H1 (cell line): ENCODE measurements at regions not wholly inside any gene's neighbourhood (a gene's known extent, or its start where the extent isn't known, plus 50 kb on each side); places are given as distances from the start of the nearest gene placed in this dataset.

ENCODE experiments used
- CTCF ChIA-PET: fragments of 300-600 bp; sonication (Branson Sonifier 250); formaldehyde crosslinking; loops from one replicate; lab custom pipeline; 2021; ENCODE audit not compliant: partially characterized antibody; lab: Charles Lee
- POLR2A ChIA-PET: fragments of 300-600 bp; sonication (Branson Sonifier 250); formaldehyde crosslinking; loops from one replicate; lab custom pipeline; 2021; ENCODE audit warnings: inconsistent platforms; ENCODE audit not compliant: partially characterized antibody; lab: Charles Lee
- DNase-seq, 2 experiments: peaks; one replicate each; pipeline versions ENCODE4 v3.0.0 to v3.0.0-alpha.2; 2010 to 2022; ENCODE audit warnings: low spot score in 2 of 2, low read depth in 1 of 2, mixed read lengths in 1 of 2
- FAIRE-seq: peaks from 2 replicates; lab custom pipeline; 2011; peaks lifted over from hg19 to GRCh38; lab: Jason Lieb, UNC
- H2AFZ ChIP-seq: 2 replicates; pipeline ENCODE4 v1.8.1; 2012; ENCODE audit warnings: low read length, inconsistent platforms
- H2AK5ac ChIP-seq: 2 replicates; pipeline ENCODE4 v1.6.1; 2013; ENCODE audit warnings: low read depth, low read length
- H2BK120ac ChIP-seq: replicated peaks from 2 replicates; pipeline ENCODE3; 2013; ENCODE audit warnings: low read depth, low read length, inconsistent platforms
- H2BK12ac ChIP-seq: 2 replicates; pipeline ENCODE4 v1.6.1; 2013; ENCODE audit warnings: low read depth, low read length
- H2BK15ac ChIP-seq: 2 replicates; pipeline ENCODE4 v1.6.1; 2013; ENCODE audit warnings: low read length
- H2BK20ac ChIP-seq: 2 replicates; pipeline ENCODE4 v1.6.1; 2013; ENCODE audit warnings: low read length
- H2BK5ac ChIP-seq: 2 replicates; pipeline ENCODE4 v1.6.1; 2013; ENCODE audit warnings: low read depth, low read length
- H3K14ac ChIP-seq: 2 replicates; pipeline ENCODE4 v1.6.1; 2013; ENCODE audit warnings: inconsistent platforms; ENCODE audit not compliant: insufficient read length
- H3K18ac ChIP-seq: 2 replicates; pipeline ENCODE4 v1.6.1; 2013; ENCODE audit warnings: low read length; ENCODE audit errors: extremely low read depth
- H3K23ac ChIP-seq: 2 replicates; pipeline ENCODE4 v1.6.1; 2013; ENCODE audit warnings: inconsistent platforms; ENCODE audit not compliant: insufficient read length
- H3K23me2 ChIP-seq: 2 replicates; pipeline ENCODE4 v1.6.1; 2013; ENCODE audit warnings: low read depth, low read length
- H3K27ac ChIP-seq: 2 replicates; pipeline ENCODE4 v1.6.1; 2011; ENCODE audit warnings: low read depth, low read length, inconsistent platforms
- H3K27me3 ChIP-seq, 4 experiments: replicated peaks in 1 of 4; 1 replicate in 1 of 4; 2 replicates in 3 of 4; pipeline versions ENCODE4 v1.6.1 to v1.8.1; 2011 to 2013; ENCODE audit warnings: low read length in 3 of 4, mild to moderate bottlenecking in 3 of 4, inconsistent platforms in 2 of 4, mixed read lengths in 2 of 4, moderate library complexity in 1 of 4; ENCODE audit not compliant: control insufficient read depth in 3 of 4, insufficient read depth in 3 of 4; ENCODE audit errors: extremely low read depth in 1 of 4
- H3K36me3 ChIP-seq, 4 experiments: 2 replicates each; pipeline versions ENCODE4 v1.6.1 to v1.8.1; 2011 to 2013; ENCODE audit warnings: mild to moderate bottlenecking in 4 of 4, low read length in 3 of 4, moderate library complexity in 2 of 4, control low read depth in 1 of 4, inconsistent platforms in 1 of 4; ENCODE audit not compliant: insufficient read depth in 4 of 4, control insufficient read depth in 2 of 4
- H3K4ac ChIP-seq: replicated peaks from 2 replicates; pipeline ENCODE3; 2013; ENCODE audit warnings: low read length, low read depth, mixed read lengths, inconsistent platforms; ENCODE audit not compliant: insufficient read length
- H3K4me1 ChIP-seq, 4 experiments: replicated peaks in 1 of 4; 1 replicate in 1 of 4; 2 replicates in 3 of 4; pipeline versions ENCODE4 v1.6.1 to v1.8.1; 2011 to 2013; ENCODE audit warnings: low read length in 3 of 4, inconsistent platforms in 2 of 4, mixed read lengths in 1 of 4; ENCODE audit not compliant: insufficient read depth in 4 of 4, control insufficient read depth in 3 of 4
- H3K4me2 ChIP-seq, 2 experiments: 2 replicates each; pipeline versions ENCODE4 v1.6.1 to v1.8.1; 2011 to 2013; ENCODE audit warnings: low read depth in 2 of 2, low read length in 2 of 2, control low read depth in 1 of 2, inconsistent platforms in 1 of 2, mild to moderate bottlenecking in 1 of 2; ENCODE audit not compliant: insufficient read depth in 1 of 2
- H3K4me3 ChIP-seq, 4 experiments: fragments of 200-600, 300-600 bp in 1 of 4; sonication (generic), shearing (Covaris generic), sonication (Bioruptor Twin) in 1 of 4; 2 replicates each; pipeline versions ENCODE4 v1.5.1 to v1.8.1; 2011 to 2016; ENCODE audit warnings: low read length in 4 of 4, low read depth in 3 of 4, control low read depth in 2 of 4, inconsistent platforms in 2 of 4, mild to moderate bottlenecking in 2 of 4, mixed read lengths in 1 of 4, moderate library complexity in 1 of 4; ENCODE audit not compliant: insufficient read depth in 2 of 4; ENCODE audit errors: extremely low read depth in 1 of 4
- H3K56ac ChIP-seq: replicated peaks from 2 replicates; pipeline ENCODE3; 2013; ENCODE audit warnings: low read depth, mild to moderate bottlenecking, mixed read lengths, low read length, inconsistent platforms; ENCODE audit not compliant: insufficient read length
- H3K79me1 ChIP-seq: 2 replicates; pipeline ENCODE4 v1.6.1; 2013; ENCODE audit warnings: low read depth, low read length, control low read depth
- H3K79me2 ChIP-seq, 2 experiments: 2 replicates each; pipeline versions ENCODE4 v1.6.1 to v1.8.1; 2012 to 2013; ENCODE audit warnings: low read length in 2 of 2, mild to moderate bottlenecking in 2 of 2, inconsistent platforms in 1 of 2; ENCODE audit not compliant: insufficient read depth in 2 of 2, control insufficient read depth in 1 of 2
- H3K9ac ChIP-seq, 4 experiments: replicated peaks in 1 of 4; 1 replicate in 1 of 4; 2 replicates in 3 of 4; pipeline versions ENCODE4 v1.6.1 to v1.8.1; 2011 to 2013; ENCODE audit warnings: low read depth in 3 of 4, low read length in 3 of 4, control low read depth in 2 of 4, mild to moderate bottlenecking in 2 of 4, moderate library complexity in 2 of 4, inconsistent platforms in 1 of 4; ENCODE audit errors: extremely low read depth in 1 of 4
- H3K9me3 ChIP-seq, 2 experiments: 2 replicates each; pipeline versions ENCODE4 v1.6.1 to v1.8.1; 2012 to 2013; ENCODE audit warnings: mild to moderate bottlenecking in 2 of 2, moderate library complexity in 2 of 2, control low read depth in 1 of 2, inconsistent platforms in 1 of 2, low read depth in 1 of 2, low read length in 1 of 2, mixed read lengths in 1 of 2; ENCODE audit not compliant: insufficient read depth in 2 of 2
- H4K20me1 ChIP-seq, 2 experiments: replicated peaks in 1 of 2; 2 replicates each; pipeline versions ENCODE3 to v1.8.1; 2011 to 2013; ENCODE audit warnings: inconsistent platforms in 2 of 2, low read length in 2 of 2, mild to moderate bottlenecking in 1 of 2; ENCODE audit not compliant: insufficient read depth in 2 of 2, control insufficient read depth in 1 of 2
- H4K5ac ChIP-seq: 2 replicates; pipeline ENCODE4 v1.6.1; 2013; ENCODE audit warnings: low read length, low read depth, mixed read lengths, inconsistent platforms; ENCODE audit not compliant: insufficient read length
- H4K8ac ChIP-seq: 2 replicates; pipeline ENCODE4 v1.8.0; 2013; ENCODE audit warnings: mild to moderate bottlenecking, moderate library complexity, low read length, inconsistent platforms; ENCODE audit not compliant: insufficient read depth; ENCODE audit errors: extremely low read depth
- H4K91ac ChIP-seq: replicated peaks from 2 replicates; pipeline ENCODE3; 2013; ENCODE audit warnings: low read length, mixed read lengths, inconsistent platforms; ENCODE audit not compliant: insufficient read length
- CBX5 ChIP-seq: fragments of 300-800, 300-1000 bp; sonication (generic); IDR thresholded peaks from 2 replicates; pipeline ENCODE4 v1.7.1; 2016; ENCODE audit warnings: antibody characterized with exemption, low read length, low read depth
- CHD1 ChIP-seq: IDR thresholded peaks from 2 replicates; pipeline ENCODE4 v1.6.1; 2012; ENCODE audit warnings: low read depth, low read length, improper control_type of control experiment
- TAF1 ChIP-seq: IDR thresholded peaks from 2 replicates; pipeline ENCODE4 v1.6.1; 2011; ENCODE audit warnings: mild to moderate bottlenecking, low read depth, low read length
- WGBS, 2 experiments: shearing (Covaris generic) in 1 of 2; methylation state at CpG; one replicate each; pipeline versions ENCODE4 v1.1.6 to v1.1.7; 2013 to 2015; ENCODE audit warnings: low lambda C conversion rate in 2 of 2, mixed read lengths in 2 of 2, inconsistent platforms in 1 of 2, low coverage in 1 of 2, missing lambda C conversion rate in 1 of 2; ENCODE audit not compliant: insufficient replicate concordance in 2 of 2, insufficient coverage in 1 of 2, insufficient read length in 1 of 2; ENCODE audit errors: extremely low coverage in 1 of 2, missing lambda C conversion rate in 1 of 2; 5-methylcytosine and 5-hydroxymethylcytosine counted together

DNA sequence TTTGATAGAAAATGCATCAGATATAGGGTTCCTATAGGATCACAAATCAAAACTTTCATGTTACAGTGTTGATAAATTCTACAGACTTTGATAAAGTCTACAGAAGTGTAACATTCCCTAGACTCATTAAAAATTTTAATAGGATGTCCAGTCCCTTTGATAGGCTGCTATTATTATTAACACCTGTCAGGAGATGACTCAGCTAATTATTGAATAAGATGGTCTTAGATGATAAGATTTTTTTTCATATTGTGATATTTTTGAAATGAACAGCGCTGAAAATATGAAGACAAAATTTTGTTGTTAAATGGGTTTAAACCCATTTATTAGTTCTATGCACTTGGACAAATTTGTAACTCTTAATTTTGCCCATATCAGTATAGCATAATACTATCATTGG lies 356.8 kb upstream of the SLITRK1 start:
- Histone ChIP-seq H3K9ac (no peak overlapping the region), H2BK15ac (no peak overlapping the region), H4K5ac (no peak overlapping the region), H3K4me1 (no peaks in the 10 kb centered on the region), H4K91ac (no peak overlapping the region), H2AFZ (no peak overlapping the region), H3K79me1 (no peaks in the 10 kb centered on the region), H4K20me1 (no peaks in the 10 kb centered on the region), H3K56ac (no peak overlapping the region), H3K36me3 (no peaks in the 10 kb centered on the region), H3K23me2 (no peaks in the 10 kb centered on the region), H2BK20ac (no peak overlapping the region), H2BK12ac (no peak overlapping the region), H3K23ac (no peak overlapping the region), H3K14ac (no peak overlapping the region), H3K27ac (no peak overlapping the region), H2BK120ac (no peak overlapping the region), H3K9me3 (no peaks in the 10 kb centered on the region), H3K79me2 (no peaks in the 10 kb centered on the region), H3K18ac (no peak overlapping the region), H3K4me3 (no peak overlapping the region), H3K27me3 (no peaks in the 10 kb centered on the region), H2BK5ac (no peak overlapping the region), H2AK5ac (no peak overlapping the region), H4K8ac (no peak overlapping the region), H3K4ac (no peak overlapping the region), H3K4me2 (no peak overlapping the region)
- DNase-seq (no peak), FAIRE-seq (no peak)
- ChIA-PET POLR2A (no interaction called here), CTCF (no interaction called here)
- WGBS, 2 experiments = 92% methylated on average over 1 of the region's 1 CpG; no CpG with 5 or more reads in 1 of the 2 experiments
- no peak for TF ChIP-seq CBX5
- no peak for TF ChIP-seq CHD1
- TF ChIP-seq TAF1 = no peak
